GM23338 (cell line): ENCODE measurements at regions not wholly inside any gene's neighbourhood (a gene's known extent, or its start where the extent isn't known, plus 50 kb on each side); places are given as distances from the start of the nearest gene placed in this dataset.

Source experiments
- CREB1 ChIP-seq: fragments of 250-450 bp; sonication (Bioruptor Pico); IDR thresholded peaks from 2 replicates; pipeline ENCODE4 v1.5.0; 2020; ENCODE audit warnings: low read depth, mild to moderate bottlenecking, moderate library complexity
- EZH2 ChIP-seq: fragments of 200-600 bp; sonication (generic); IDR thresholded peaks from one replicate; pipeline ENCODE4 v1.8.0; 2017; ENCODE audit warnings: antibody characterized with exemption, mild to moderate bottlenecking, low read depth; ENCODE audit not compliant: unreplicated experiment
- EZH2phosphoT487 ChIP-seq: fragments of 200-600 bp; sonication (generic); IDR thresholded peaks from one replicate; pipeline ENCODE4 v1.8.1; 2018; ENCODE audit warnings: antibody characterized with exemption; ENCODE audit not compliant: unreplicated experiment
- JUNB ChIP-seq: IDR thresholded peaks from one replicate; pipeline ENCODE4 v1.6.1; 2016; ENCODE audit warnings: antibody characterized with exemption; ENCODE audit not compliant: unreplicated experiment
- NANOG ChIP-seq: IDR thresholded peaks from 2 replicates; pipeline ENCODE4 v1.6.1; 2016; ENCODE audit warnings: antibody characterized with exemption, borderline replicate concordance
- POLR2AphosphoS5 ChIP-seq: IDR thresholded peaks from 2 replicates; pipeline ENCODE4 v1.6.1; 2016; ENCODE audit warnings: antibody characterized with exemption, low read depth
- STAT1 ChIP-seq: IDR thresholded peaks from one replicate; pipeline ENCODE4 v1.6.1; 2016; ENCODE audit warnings: antibody characterized with exemption; ENCODE audit not compliant: unreplicated experiment
- ZNF114 ChIP-seq: fragments of 250-450 bp; sonication (Bioruptor Pico); IDR thresholded peaks from 2 replicates; pipeline ENCODE4 v1.5.0; 2020; ENCODE audit warnings: mild to moderate bottlenecking, moderate library complexity
- ZNF331 ChIP-seq: fragments of 250-450 bp; sonication (Bioruptor Pico); IDR thresholded peaks from 2 replicates; pipeline ENCODE4 v1.5.0; 2020; ENCODE audit warnings: low read depth, mild to moderate bottlenecking, moderate library complexity
- TF ChIP-seq, protein P1 (sequence below), 2 experiments: fragments of 200-600 bp in 1 of 2; sonication (generic) in 1 of 2; conservative IDR thresholded peaks; 2 replicates each; pipeline versions ENCODE4 v1.5.1 to v1.6.1; 2016 to 2017; ENCODE audit warnings: antibody characterized with exemption in 2 of 2, low read depth in 2 of 2, mild to moderate bottlenecking in 2 of 2, moderate library complexity in 1 of 2
- TF ChIP-seq, protein P2 (sequence below): IDR thresholded peaks from one replicate; pipeline ENCODE4 v1.6.1; 2018; ENCODE audit warnings: antibody characterized with exemption; ENCODE audit not compliant: unreplicated experiment
- TF ChIP-seq, protein P3 (sequence below): IDR thresholded peaks from 2 replicates; pipeline ENCODE4 v1.6.1; 2016; ENCODE audit warnings: antibody characterized with exemption

DNA sequence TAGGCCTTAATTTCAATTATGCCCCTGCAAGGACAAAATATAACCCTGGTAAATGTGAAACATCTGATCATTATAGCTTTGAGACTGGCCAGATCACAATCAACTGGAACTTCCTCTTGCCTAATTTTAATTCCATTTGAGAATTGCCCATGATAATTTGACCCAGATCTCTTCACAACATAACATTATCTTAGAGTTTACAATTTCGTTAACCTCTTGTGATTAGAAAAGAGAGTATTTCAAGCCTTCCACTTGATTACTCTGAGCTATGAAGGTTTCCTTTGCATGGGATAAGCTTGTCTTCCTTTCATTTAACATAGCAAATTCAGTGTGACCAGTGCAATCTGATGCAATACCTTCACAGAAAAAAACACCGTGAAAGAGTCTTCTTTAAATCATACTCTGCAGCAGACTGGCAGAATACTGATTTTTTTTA lies 143.6 kb downstream of the DUSP6 start:
- TF ChIP-seq EZH2 (no peak), JUNB (no peak), NANOG (no peak), EZH2phosphoT487 (no peak), CREB1 (no peak), POLR2AphosphoS5 (no peak), STAT1 (no peak), ZNF114 (CRISPR knock-in tag) (no peak), ZNF331 (CRISPR knock-in tag) (no peak)
- TF ChIP-seq, protein P1, sequence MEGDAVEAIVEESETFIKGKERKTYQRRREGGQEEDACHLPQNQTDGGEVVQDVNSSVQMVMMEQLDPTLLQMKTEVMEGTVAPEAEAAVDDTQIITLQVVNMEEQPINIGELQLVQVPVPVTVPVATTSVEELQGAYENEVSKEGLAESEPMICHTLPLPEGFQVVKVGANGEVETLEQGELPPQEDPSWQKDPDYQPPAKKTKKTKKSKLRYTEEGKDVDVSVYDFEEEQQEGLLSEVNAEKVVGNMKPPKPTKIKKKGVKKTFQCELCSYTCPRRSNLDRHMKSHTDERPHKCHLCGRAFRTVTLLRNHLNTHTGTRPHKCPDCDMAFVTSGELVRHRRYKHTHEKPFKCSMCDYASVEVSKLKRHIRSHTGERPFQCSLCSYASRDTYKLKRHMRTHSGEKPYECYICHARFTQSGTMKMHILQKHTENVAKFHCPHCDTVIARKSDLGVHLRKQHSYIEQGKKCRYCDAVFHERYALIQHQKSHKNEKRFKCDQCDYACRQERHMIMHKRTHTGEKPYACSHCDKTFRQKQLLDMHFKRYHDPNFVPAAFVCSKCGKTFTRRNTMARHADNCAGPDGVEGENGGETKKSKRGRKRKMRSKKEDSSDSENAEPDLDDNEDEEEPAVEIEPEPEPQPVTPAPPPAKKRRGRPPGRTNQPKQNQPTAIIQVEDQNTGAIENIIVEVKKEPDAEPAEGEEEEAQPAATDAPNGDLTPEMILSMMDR (conservative IDR thresholded peaks at IDR 0.05; ENCODE audit: low read depth in 2 of 2), result no peak
- TF ChIP-seq, protein P2, sequence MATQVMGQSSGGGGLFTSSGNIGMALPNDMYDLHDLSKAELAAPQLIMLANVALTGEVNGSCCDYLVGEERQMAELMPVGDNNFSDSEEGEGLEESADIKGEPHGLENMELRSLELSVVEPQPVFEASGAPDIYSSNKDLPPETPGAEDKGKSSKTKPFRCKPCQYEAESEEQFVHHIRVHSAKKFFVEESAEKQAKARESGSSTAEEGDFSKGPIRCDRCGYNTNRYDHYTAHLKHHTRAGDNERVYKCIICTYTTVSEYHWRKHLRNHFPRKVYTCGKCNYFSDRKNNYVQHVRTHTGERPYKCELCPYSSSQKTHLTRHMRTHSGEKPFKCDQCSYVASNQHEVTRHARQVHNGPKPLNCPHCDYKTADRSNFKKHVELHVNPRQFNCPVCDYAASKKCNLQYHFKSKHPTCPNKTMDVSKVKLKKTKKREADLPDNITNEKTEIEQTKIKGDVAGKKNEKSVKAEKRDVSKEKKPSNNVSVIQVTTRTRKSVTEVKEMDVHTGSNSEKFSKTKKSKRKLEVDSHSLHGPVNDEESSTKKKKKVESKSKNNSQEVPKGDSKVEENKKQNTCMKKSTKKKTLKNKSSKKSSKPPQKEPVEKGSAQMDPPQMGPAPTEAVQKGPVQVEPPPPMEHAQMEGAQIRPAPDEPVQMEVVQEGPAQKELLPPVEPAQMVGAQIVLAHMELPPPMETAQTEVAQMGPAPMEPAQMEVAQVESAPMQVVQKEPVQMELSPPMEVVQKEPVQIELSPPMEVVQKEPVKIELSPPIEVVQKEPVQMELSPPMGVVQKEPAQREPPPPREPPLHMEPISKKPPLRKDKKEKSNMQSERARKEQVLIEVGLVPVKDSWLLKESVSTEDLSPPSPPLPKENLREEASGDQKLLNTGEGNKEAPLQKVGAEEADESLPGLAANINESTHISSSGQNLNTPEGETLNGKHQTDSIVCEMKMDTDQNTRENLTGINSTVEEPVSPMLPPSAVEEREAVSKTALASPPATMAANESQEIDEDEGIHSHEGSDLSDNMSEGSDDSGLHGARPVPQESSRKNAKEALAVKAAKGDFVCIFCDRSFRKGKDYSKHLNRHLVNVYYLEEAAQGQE, result no peak
- TF ChIP-seq, protein P3, sequence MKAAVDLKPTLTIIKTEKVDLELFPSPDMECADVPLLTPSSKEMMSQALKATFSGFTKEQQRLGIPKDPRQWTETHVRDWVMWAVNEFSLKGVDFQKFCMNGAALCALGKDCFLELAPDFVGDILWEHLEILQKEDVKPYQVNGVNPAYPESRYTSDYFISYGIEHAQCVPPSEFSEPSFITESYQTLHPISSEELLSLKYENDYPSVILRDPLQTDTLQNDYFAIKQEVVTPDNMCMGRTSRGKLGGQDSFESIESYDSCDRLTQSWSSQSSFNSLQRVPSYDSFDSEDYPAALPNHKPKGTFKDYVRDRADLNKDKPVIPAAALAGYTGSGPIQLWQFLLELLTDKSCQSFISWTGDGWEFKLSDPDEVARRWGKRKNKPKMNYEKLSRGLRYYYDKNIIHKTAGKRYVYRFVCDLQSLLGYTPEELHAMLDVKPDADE, result no peak
